KOPT-K1 (cell line): ENCODE measurements at regions not wholly inside any gene's neighbourhood (a gene's known extent, or its start where the extent isn't known, plus 50 kb on each side); places are given as distances from the start of the nearest gene placed in this dataset.

Source experiments
- H3K27ac ChIP-seq: fragments of 200-600 bp; sonication (generic); 2 replicates; pipeline ENCODE4 v1.5.1; 2016; ENCODE audit warnings: antibody characterized with exemption, mild to moderate bottlenecking, low read depth, low read length; ENCODE audit not compliant: poor library complexity, severe bottlenecking
- H3K36me3 ChIP-seq: fragments of 200-600 bp; sonication (generic); 2 replicates; pipeline ENCODE4 v1.5.1; 2017; ENCODE audit warnings: antibody characterized with exemption, mild to moderate bottlenecking, low read length, moderate library complexity; ENCODE audit not compliant: insufficient read depth
- H3K9me3 ChIP-seq: fragments of 200-600 bp; sonication (generic); 2 replicates; pipeline ENCODE4 v1.5.1; 2017; ENCODE audit warnings: antibody characterized with exemption, low read length, mild to moderate bottlenecking; ENCODE audit not compliant: insufficient read depth, poor library complexity, severe bottlenecking

DNA sequence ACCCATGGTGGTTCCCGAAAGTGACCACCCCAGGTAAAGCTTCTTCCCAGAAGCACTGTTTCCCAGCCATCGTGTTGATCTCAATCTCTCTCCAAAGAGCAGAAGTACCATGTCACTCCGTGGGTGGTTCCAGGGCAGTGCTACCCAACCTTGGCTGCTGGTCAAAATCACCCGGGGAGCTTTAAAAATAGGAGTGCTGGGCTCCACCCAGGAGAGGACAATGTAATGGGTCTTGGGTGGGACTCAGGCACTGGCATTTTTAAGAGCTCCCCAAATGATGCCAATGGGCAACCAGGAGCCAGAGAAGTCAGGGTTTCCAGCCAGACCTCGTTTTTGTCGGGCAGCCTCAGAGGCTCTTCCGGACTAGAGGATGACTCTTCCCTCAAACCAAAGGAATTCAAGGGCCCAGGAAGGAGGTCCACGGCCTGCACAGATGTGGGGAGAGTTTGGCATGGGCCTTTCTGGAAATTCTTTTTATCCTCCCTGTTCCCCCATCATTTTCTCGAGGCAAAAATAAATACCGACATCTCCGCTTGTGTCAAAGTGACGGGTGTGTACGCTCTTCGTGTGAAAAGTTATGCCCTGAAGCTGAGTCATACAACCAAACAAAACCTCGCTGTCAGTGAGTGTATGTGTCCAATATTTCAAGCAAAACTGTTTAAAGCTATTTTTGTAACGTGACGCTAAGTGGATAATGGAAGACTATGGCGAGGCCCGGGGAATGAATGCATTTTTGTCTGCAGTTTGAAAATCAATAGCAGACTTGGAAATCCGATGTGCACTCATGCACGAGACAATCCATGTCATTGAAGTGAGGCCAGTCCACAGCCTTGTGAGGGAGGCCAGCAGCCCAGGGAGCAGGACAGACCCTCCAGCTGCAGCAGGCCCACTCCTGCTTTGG is 364.1 kb downstream of the FOXL1 start:
- H3K36me3 ChIP-seq = no peaks in the 10 kb centered on the region
- no peak overlapping the region for H3K27ac ChIP-seq
- peaks cover 15% of the 10 kb centered on the region for H3K9me3 ChIP-seq

DNA sequence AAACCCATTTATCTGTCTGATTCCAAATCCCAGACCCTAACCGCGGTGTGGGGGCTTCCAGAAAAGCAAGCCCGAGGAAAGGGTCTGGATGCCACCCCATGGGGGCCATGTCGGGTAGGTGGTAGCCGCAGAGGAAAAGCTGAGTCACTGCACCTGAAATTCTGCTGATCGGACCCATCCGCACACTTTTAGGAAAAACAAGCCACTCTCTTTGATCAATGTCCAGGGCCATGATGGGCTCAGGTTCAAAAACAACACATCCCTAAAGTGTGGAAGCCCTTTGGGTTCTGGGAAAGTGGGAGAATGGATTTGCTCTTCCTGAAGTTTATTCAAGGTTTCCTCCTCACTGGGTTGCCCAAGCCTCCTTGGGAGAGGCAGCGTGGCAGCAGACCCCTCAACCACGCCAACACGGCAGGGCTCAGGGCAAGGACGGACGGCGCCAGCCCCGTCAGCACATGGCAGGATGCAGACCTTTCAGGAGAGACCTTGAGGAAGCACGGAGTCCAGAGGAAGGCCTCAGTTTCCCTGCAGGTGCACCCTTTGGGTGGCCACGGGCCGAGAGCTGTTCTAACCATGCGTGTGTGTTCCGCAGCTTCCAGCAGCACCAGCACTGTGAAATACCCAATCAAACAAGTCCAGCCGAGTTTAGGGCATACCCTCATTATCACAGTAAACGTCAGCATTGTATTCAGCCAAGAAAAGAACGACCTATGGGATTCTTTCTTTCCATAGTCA is 367.0 kb downstream of the FOXL1 start:
- Histone ChIP-seq H3K27ac (no peak overlapping the region), H3K9me3 (no peaks in the 10 kb centered on the region), H3K36me3 (no peaks in the 10 kb centered on the region)

DNA sequence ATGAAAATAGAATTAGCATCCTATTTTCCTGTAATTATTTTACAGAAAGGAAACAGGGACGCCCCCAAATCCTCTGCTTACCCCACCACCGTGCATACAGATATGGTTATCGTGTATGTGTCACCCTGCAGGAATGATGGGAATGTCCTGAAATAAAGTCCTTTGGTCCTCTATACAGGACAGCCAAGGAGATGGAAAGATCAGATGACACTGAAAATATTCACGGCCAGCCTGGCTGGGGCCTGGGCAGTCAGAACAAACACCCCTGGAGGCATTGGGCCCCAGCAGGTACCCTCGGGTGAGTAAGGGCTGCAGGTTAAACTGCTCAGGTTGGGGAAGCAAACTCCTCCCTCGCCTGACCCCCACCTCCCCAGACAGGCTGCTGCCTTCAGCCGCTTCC is 368.0 kb downstream of the FOXL1 start:
- no peaks in the 10 kb centered on the region for H3K9me3 ChIP-seq
- H3K27ac ChIP-seq = no peak overlapping the region
- H3K36me3 ChIP-seq = no peaks in the 10 kb centered on the region

DNA sequence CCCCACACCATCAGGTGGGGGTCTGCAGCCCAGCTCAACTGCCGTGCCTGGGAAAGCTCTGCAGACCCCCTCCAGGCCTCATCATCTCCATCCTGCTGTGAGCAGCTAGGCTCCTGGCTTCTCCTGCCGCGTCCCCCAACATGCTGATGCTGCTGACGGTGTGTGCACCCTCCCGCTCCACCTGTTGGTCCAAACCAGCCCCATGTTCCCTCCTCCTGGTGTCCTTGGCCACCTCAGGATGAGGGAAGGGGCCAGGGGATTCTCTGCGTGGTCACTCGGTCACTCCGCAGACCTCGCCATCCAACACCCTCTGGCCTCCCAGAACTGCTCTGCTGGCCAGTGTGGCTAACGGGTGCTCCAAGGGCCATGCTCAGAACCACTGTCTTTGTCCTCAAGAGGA is 368.6 kb downstream of the FOXL1 start:
- no peaks in the 10 kb centered on the region for H3K36me3 ChIP-seq
- H3K27ac ChIP-seq = no peak overlapping the region

DNA sequence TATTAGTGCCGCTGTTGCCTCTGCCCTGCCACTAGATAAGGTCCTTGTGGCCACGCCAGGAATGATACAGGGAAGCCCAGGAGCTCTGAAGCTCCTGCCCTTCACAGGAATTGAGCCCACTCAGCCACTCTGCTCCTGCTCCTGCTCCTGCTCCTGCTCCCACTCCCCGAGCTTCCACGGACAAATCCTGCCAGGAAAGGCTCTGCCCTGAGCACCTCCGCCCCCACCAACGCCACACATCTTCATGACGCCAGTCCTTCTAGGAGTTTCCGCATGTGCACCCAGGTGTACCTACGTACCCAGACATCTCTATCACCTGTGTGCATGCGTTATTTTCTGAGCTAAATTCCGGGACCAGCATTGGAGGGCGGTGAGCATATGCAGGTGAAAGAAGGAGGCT is 369.1 kb downstream of the C16orf95 start:
- Histone ChIP-seq H3K27ac (no peak overlapping the region), H3K9me3 (no peaks in the 10 kb centered on the region), H3K36me3 (no peaks in the 10 kb centered on the region)

More for the DNA sequence above, 368.6 kb downstream of the FOXL1 start:
- H3K9me3 ChIP-seq = no peaks in the 10 kb centered on the region

DNA sequence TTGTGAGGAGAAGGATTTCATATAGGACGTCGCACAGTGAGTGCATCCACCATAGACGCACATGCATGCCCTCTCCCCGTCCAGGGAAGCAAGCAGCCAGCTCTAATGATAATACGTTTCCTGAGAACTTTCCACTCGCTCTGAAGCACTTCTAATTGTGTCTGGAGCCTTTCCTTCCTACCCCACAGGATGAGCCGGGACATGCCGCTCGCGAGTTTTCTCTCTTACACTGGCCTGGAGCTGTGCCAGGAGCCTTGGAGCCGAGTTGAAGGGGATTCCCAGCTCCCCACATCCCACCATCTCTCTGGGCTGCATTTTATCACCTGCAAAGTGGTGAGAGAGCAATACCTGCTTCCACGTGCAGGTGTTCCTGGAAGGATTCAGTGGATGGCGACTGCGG is 368.1 kb downstream of the C16orf95 start:
- Histone ChIP-seq H3K36me3 (no peaks in the 10 kb centered on the region), H3K27ac (no peak overlapping the region), H3K9me3 (no peaks in the 10 kb centered on the region)

DNA sequence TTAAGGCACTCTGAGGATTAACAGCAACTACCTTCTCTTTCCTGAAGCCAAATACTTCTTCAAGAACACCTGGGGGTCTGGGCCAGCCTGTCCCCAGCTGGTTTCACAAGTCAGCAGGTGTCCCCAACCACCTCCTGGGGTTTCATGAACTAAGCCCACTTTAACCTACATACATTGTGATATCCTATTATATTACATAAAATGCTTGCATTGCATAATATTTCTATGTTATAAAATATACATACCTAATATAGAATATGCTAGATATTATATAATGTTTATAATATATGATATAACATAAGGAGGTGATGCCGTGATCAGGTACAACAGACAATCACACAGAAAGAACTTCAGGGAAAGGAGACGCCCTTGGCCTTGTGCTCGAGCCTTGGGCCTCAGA is 367.6 kb downstream of the C16orf95 start:
- no peaks in the 10 kb centered on the region for H3K9me3 ChIP-seq
- H3K27ac ChIP-seq = no peak overlapping the region
- no peaks in the 10 kb centered on the region for H3K36me3 ChIP-seq

DNA sequence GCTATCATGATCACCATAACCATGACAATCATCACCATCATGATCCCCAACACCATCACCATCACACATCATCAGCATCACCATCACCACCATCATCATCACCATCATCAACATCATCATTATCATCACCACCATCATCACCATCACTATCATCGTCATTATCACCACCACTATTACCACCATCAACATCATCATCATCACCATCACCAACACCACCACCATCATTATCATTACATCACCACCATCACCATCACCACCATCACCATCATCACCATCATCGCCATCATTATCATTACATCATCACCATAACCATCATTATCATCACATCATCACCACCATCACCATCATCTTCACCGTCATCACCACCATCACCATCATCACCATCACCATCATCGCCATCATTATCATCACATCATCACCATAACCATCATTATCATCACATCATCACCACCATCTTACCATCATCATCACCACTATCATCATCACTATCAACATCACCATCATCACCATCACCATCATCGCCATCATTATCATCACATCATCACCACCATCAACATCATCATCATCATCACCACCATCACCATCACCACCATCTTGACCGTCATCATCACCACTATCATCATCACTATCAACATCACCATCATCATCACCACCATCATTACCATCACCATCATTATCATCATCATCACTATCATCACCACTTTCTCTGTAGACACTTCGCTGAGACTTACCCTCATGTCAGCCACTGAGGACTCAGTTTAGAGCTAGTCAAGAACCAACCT is 366.0 kb downstream of the C16orf95 start:
- Histone ChIP-seq H3K9me3 (no peaks in the 10 kb centered on the region), H3K36me3 (no peaks in the 10 kb centered on the region), H3K27ac (no peak overlapping the region)

DNA sequence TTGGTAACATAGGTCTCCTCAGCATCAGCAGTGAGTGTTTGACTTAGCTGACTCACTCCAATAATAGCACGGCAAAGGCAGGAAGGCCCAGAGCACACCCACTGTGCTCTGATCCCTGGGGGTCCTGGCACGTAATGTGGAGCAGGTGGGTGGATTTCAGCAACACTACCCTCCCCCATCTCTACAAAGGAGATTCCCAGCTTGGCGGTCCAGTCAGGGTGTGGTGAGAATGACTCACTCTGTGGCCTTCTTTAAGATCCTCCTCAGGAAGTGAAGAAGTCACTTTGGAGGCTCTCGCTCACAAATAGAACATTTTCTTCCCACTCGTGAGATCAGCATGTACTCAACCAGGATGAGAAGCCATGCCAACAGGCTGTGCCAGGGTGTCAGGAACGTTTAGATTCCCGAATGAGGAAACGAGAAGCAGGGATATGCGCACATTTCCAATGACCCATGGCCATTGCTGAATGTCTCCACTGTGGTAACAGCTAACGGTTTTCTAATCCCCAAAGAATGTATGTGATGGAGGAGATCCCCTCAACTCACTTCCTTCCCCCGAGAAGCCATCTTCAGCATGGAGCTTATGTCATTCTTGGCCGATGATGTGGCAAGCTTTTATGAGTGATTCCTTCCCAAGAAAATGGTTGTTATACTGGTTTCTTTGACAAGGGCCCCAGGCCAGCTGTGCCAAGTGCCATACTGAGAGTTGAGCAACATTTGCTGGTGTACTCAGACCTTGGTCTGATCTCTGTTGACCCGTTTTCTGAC is 365.2 kb downstream of the C16orf95 start:
- Histone ChIP-seq H3K36me3 (no peaks in the 10 kb centered on the region), H3K9me3 (no peaks in the 10 kb centered on the region), H3K27ac (no peak overlapping the region)

DNA sequence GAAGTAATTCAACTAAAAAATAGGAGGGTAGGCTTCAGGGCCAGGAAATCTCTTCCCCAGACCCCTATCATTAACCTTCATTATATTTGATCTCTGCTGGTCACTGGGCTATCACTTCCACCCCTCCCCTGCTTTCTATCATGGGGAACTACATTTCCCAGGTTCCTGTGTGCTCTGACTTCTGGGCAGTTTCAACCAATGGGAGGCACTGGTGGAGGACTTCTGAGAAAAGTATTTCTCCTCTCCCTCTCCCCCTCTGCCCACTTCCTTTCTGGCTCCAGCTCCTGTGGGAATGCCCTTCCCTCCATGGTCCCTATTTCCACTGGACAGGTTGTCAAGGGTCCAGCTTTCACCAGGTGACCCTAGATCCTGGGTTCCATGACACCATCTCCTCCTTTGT is 364.4 kb downstream of the C16orf95 start:
- no peaks in the 10 kb centered on the region for H3K36me3 ChIP-seq
- no peak overlapping the region for H3K27ac ChIP-seq
- H3K9me3 ChIP-seq = no peaks in the 10 kb centered on the region

DNA sequence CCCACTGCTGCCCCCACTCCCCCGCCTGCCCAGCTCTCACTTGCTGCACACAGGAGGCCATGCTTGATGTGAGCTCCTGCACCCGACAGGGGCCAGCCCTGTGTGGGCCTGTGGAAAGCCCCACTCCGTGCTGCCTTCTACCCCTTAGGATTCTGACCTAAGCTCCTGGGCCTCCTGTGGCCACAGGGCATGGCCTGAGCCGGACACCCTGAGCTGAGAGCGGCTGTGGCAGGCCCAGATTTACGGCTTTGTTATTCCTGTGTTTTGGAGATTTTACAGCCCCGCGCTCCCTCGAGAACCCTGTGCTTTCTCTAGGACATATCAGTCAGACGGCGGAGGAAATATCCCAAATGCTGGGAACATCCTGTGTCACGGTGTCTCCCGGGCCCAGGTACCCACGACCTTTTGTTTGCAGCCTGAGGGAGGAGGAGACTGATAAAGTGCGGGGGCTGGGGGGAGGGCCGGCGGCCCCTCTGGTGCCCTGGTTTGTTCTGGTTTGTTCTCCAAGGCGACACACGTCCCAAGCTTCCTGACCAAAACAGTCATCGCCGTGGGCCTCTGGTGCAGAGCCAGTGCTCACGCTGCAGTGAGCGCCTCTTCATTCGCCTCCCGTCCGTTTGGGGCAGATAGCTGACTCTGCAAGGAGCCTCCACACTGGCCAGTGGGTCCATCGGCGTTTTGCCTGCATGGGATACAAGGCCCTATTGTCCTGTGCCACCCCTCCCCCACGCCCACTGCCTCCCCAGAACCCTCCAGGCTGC is 363.4 kb downstream of the C16orf95 start:
- Histone ChIP-seq H3K36me3 (no peaks in the 10 kb centered on the region), H3K27ac (no peak overlapping the region), H3K9me3 (no peaks in the 10 kb centered on the region)

DNA sequence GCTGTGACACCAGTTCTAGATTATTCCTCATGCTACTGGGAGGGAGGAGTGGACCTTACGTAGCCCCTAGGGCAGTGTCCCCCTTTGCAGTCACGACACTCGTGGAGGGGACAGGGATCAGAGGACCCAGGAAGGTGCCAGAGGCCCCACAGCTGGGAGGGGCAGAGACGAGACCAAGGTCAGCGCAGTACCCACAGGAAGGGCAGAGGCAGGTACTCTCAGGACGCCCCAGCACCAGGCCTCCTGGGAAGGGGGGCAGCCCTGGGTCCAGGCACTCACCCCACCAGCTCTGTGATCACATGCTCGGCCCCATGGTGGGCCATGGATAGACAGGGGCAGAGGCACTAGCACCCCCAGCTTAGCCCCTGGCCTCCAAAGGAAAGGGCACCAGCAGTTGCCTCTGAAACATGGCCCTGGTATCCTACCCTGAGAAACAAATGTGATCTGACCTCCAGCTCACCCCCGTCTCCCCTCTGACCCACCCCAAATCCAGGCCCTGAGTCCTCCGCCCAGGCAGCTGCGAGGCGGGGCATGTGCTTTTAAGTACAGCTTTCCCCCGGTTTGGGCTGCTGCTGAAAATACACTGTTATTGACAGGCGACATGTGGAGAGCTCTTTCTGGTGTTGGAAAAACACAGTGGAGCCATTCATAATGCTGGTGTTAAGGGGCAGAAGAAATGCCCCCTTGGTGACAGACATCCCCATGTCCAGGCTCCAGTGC is 361.9 kb downstream of the C16orf95 start:
- Histone ChIP-seq H3K27ac (no peak overlapping the region), H3K9me3 (no peaks in the 10 kb centered on the region)

DNA sequence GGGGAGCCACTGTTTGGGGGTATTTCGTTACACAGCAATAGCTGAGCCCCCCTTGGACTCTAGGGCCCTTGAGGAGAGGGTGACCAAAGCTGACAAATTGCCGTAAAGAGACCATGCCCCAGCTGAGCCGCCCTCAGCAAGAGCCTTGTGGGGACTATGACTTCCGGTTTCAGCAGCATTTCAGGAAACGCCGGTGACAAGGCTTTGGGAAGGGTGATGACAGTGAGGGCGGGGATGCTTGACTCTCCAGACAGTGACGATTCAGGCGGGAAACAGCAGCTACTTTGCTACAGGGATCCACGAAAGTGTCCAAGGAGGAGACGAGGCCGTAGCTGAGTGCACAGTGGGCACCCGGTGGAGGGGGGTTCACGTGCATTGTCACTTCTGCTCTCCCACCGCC is 360.8 kb downstream of the C16orf95 start:
- Histone ChIP-seq H3K9me3 (no peaks in the 10 kb centered on the region), H3K36me3 (no peaks in the 10 kb centered on the region)

More for the DNA sequence above, 361.9 kb downstream of the C16orf95 start:
- no peaks in the 10 kb centered on the region for H3K36me3 ChIP-seq

More for the DNA sequence above, 360.8 kb downstream of the C16orf95 start:
- H3K27ac ChIP-seq = no peak overlapping the region
